Fibroblast of skin of abdomen (primary cell): ENCODE measurements at regions not wholly inside any gene's neighbourhood (a gene's known extent, or its start where the extent isn't known, plus 50 kb on each side); places are given as distances from the start of the nearest gene placed in this dataset.

ENCODE experiments used
- DNase-seq: peaks from one replicate; pipeline ENCODE4 v3.0.0-alpha.2; 2013

DNA sequence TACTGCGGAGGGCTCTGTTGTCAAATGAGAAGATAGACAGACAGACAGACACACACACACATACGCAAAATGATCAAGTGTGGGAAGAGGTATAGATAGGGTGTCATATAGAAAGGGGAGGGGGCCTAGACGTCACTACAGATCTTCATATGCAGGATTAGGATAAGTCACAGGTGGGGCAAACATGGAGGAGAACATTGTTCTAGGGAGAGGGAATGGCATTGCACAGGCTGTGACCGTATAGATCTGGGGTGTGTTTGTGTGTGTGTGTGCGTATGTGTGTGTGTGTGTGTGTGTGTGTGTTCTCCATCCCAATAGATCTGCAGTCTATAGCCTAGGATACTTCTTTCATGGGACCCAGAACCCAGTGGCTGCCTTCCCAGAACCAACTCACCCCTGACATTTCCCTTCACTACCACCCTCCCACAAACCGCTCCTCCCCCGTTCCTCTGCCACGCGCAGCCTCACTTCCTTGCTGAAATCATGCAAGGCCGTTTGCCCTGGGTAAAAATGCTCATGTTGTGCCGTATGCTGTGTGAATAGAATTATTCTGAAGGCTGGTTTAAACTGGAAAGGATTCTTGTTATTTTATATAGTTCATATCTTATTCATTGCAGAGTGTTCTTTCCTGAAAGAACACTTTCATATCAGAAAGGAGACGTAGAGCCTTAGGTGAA lies 50.5 kb upstream of the CCL1 start:
- DNase-seq = no peak

GRCh38 chr17:34412965-34413441 lies 50.0 kb upstream of the CCL1 start:
- DNase-seq = peak; percentile 16
